PC-3 (cell line): ENCODE measurements at regions not wholly inside any gene's neighbourhood (a gene's known extent, or its start where the extent isn't known, plus 50 kb on each side); places are given as distances from the start of the nearest gene placed in this dataset.
"Not testable (repeated sequence)": the region's sequence is repeated elsewhere in the genome, so short reads cannot be mapped to it uniquely, and the experiment has no call there.

Experiments used
- ATAC-seq: fragments of 200-7000 bp; cut with Tn5 transposase; 2 replicates; pipeline ENCODE4 v1.9.1; 2020; ENCODE audit warnings: mild to moderate bottlenecking, moderate library complexity
- BruUV-seq: library from RNA; stranded (reverse); fragments of 400-500 nt; replicated peaks from 2 replicates; lab custom pipeline; 2021; lab: Mats Ljungman, UMichigan
- CTCF ChIA-PET: fragments of 300-600 bp; sonication (Branson Sonifier 250); formaldehyde crosslinking; loops from one replicate; lab custom pipeline; 2022; ENCODE audit warnings: antibody characterized with exemption; lab: Charles Lee
- POLR2A ChIA-PET: fragments of 300-600 bp; sonication (Branson Sonifier 250); formaldehyde crosslinking; loops from one replicate; lab custom pipeline; 2022; ENCODE audit warnings: antibody characterized with exemption; ENCODE audit not compliant: unreplicated experiment; lab: Charles Lee
- DNase-seq: peaks from one replicate; pipeline ENCODE4 v3.0.0-alpha.2; 2015
- H2AFZ ChIP-seq: fragments of 300-600 bp; sonication (generic); 2 replicates; pipeline ENCODE4 v1.6.0; 2016; ENCODE audit warnings: antibody characterized with exemption, low read length
- H3F3A ChIP-seq: fragments of 300-600 bp; sonication (generic); one replicate; pipeline ENCODE4 v1.6.0; 2017; ENCODE audit warnings: antibody characterized with exemption, low read length, control low read depth, mild to moderate bottlenecking; ENCODE audit not compliant: unreplicated experiment
- H3K27ac ChIP-seq: fragments of 300-600 bp; sonication (generic); 2 replicates; pipeline ENCODE4 v1.5.1; 2016; ENCODE audit warnings: mild to moderate bottlenecking, low read length
- H3K27me3 ChIP-seq: fragments of 300-600 bp; sonication (generic); 2 replicates; pipeline ENCODE4 v1.6.1; 2016; ENCODE audit warnings: low read length, mixed read lengths
- H3K36me3 ChIP-seq: fragments of 300-600 bp; sonication (generic); 2 replicates; pipeline ENCODE4 v1.6.1; 2016; ENCODE audit warnings: low read depth, mixed run types, low read length, mixed read lengths
- H3K4me1 ChIP-seq: fragments of 300-600 bp; sonication (generic); 2 replicates; pipeline ENCODE4 v1.5.1; 2016; ENCODE audit warnings: low read length; ENCODE audit not compliant: insufficient read depth
- H3K4me2 ChIP-seq: fragments of 300-600 bp; sonication (generic); 2 replicates; pipeline ENCODE4 v1.6.0; 2016; ENCODE audit warnings: low read length
- H3K4me3 ChIP-seq: fragments of 300-600 bp; sonication (generic); 2 replicates; pipeline ENCODE4 v1.5.1; 2016; ENCODE audit warnings: mild to moderate bottlenecking, low read length, mixed read lengths
- H3K79me2 ChIP-seq: fragments of 300-600 bp; sonication (generic); 2 replicates; pipeline ENCODE4 v1.6.1; 2017; ENCODE audit warnings: low read length, mixed read lengths
- H3K9ac ChIP-seq: fragments of 300-600 bp; sonication (generic); 2 replicates; pipeline ENCODE4 v1.6.0; 2016; ENCODE audit warnings: mild to moderate bottlenecking, low read length
- H3K9me2 ChIP-seq: fragments of 300-600 bp; sonication (generic); replicated peaks from 2 replicates; pipeline ENCODE4 v1.6.1; 2016; ENCODE audit warnings: mixed run types, low read length, mixed read lengths
- H3K9me3 ChIP-seq: fragments of 300-600 bp; sonication (generic); 2 replicates; pipeline ENCODE4 v1.6.1; 2016; ENCODE audit warnings: low read length, mixed read lengths
- H4K20me1 ChIP-seq: fragments of 300-600 bp; sonication (generic); 2 replicates; pipeline ENCODE4 v1.6.1; 2016; ENCODE audit warnings: low read length, mixed read lengths
- intact Hi-C: fragments of 100-400 bp; cut with micrococcal nuclease; formaldehyde crosslinking; loops from 2 replicates; pipeline ENCODE4 v1.9.0; 2023
- TF ChIP-seq, protein P1 (sequence below): fragments of 300-600 bp; sonication (generic); conservative IDR thresholded peaks from 2 replicates; pipeline ENCODE4 v1.5.1; 2017; ENCODE audit warnings: antibody characterized with exemption, low read depth, mild to moderate bottlenecking, low read length

DNA sequence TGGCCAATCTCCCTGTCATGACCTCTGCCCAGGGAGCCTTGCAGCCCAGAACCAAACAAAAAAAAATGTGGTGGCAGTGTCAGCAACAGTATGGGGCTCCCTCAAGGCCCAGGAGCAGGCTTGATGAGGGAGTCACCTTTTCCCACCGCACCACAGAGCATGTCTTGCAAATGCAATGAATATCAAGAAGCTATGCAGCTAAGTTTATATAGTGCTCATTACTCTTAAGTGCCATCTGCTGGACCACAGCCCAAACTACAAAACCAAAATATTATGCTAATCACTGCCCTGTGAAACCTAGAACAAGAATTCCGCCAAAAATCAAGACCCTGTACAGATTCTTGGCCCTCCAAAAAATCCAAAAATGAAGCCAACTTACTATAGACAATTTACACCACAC is 65.9 kb downstream of the PABPC5 start:
- H4K20me1 ChIP-seq, H3K9me2 ChIP-seq, CTCF ChIA-PET, H3K9ac ChIP-seq, H3K4me3 ChIP-seq, H3F3A ChIP-seq, POLR2A ChIA-PET, H3K9me3 ChIP-seq, H3K36me3 ChIP-seq, BruUV-seq, H3K4me1 ChIP-seq, H3K79me2 ChIP-seq, intact Hi-C loops, H2AFZ ChIP-seq, H3K27me3 ChIP-seq, H3K27ac ChIP-seq, H3K4me2 ChIP-seq: not testable (repeated sequence)
- TF ChIP-seq, protein P1, sequence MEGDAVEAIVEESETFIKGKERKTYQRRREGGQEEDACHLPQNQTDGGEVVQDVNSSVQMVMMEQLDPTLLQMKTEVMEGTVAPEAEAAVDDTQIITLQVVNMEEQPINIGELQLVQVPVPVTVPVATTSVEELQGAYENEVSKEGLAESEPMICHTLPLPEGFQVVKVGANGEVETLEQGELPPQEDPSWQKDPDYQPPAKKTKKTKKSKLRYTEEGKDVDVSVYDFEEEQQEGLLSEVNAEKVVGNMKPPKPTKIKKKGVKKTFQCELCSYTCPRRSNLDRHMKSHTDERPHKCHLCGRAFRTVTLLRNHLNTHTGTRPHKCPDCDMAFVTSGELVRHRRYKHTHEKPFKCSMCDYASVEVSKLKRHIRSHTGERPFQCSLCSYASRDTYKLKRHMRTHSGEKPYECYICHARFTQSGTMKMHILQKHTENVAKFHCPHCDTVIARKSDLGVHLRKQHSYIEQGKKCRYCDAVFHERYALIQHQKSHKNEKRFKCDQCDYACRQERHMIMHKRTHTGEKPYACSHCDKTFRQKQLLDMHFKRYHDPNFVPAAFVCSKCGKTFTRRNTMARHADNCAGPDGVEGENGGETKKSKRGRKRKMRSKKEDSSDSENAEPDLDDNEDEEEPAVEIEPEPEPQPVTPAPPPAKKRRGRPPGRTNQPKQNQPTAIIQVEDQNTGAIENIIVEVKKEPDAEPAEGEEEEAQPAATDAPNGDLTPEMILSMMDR: 0 out of 2 replicates have a peak, but pooled peaks have one; percentile 16
- ATAC-seq (peak; percentile 75), DNase-seq (peak; percentile 16)

DNA sequence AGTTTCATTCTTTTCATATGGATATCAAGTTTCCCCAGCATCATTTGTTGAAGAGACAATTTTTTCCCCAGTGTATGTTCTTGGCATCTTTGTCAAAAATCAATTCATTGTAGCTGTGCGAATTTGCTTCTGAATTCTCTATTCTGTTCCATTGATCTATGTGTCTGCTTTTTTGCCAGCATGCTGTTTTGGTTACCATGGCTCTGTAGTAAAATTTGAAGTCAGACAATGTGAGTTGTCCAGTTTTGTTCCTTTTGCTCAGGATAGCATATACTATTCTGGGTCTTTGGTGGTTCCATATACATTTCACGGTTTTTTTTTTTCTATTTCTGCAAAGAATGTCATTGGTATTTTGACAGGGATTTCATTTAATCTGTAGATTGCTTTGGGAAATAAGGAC is 95.6 kb downstream of the PABPC5 start:
- H3K79me2 ChIP-seq, H4K20me1 ChIP-seq, POLR2A ChIA-PET, H3K4me2 ChIP-seq, ATAC-seq, CTCF ChIA-PET, H3K36me3 ChIP-seq, H3K9me2 ChIP-seq, H3K27ac ChIP-seq, BruUV-seq, intact Hi-C loops, DNase-seq, H3K9ac ChIP-seq, H3K9me3 ChIP-seq, H3K27me3 ChIP-seq, H2AFZ ChIP-seq, H3K4me3 ChIP-seq, H3F3A ChIP-seq, H3K4me1 ChIP-seq: not testable (repeated sequence)

DNA sequence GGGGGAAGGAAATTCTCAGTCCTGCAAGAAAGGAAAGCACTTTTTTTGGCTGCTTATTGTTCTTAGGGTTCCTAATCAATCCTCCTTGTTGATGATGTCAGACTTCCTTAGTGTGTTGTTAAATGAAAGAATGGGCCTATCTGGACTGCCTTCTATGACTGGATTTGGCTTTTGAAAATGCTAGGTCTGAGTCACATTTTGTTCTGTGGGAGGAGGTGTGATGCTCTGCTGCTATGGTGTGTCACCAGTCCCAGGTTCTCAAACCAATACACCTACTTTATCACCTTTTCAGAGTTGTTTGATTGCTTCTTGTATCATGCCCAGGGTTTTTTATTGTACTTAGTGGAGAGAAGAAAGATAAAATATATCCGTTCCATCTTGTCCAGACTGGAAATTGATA is 128.5 kb downstream of the PABPC5 start:
- BruUV-seq, CTCF ChIA-PET, H3K36me3 ChIP-seq, H4K20me1 ChIP-seq, H3K79me2 ChIP-seq, ATAC-seq, H3K9me3 ChIP-seq, POLR2A ChIA-PET, H3K4me2 ChIP-seq, H3K27me3 ChIP-seq, H3K27ac ChIP-seq, H3K4me1 ChIP-seq, H3K9me2 ChIP-seq, H3F3A ChIP-seq, H3K9ac ChIP-seq, H2AFZ ChIP-seq, H3K4me3 ChIP-seq, intact Hi-C loops: not testable (repeated sequence)
- DNase-seq: peak; percentile 1
